ENCODE measurements at regions not wholly inside any gene's neighbourhood (a gene's known extent, or its start where the extent isn't known, plus 50 kb on each side); places are given as distances from the start of the nearest gene placed in this dataset.

GRCh38 chr1:115893545-115893944, 52.6 kb upstream of the NHLH2 start:
- ChIA-PET SMC1A (ENCODE audit: uncharacterized antibody, unreplicated experiment) (no interaction called here), POLR2A (no interaction called here), RAD21 (ENCODE audit: unreplicated experiment) (no interaction called here), CTCF (no interaction called here)
- no peak for FAIRE-seq
- in situ Hi-C loops (cut with MboI), result no loop called here
- no peak overlapping the region for H3K4me3 ChIP-seq
- no peaks in the 10 kb centered on the region for H3K9me3 ChIP-seq (replicated peaks; ENCODE audit: control insufficient read depth, insufficient read depth, low read length)
- H2AFZ ChIP-seq (ENCODE audit: control insufficient read depth, low read depth, low read length), result no peak overlapping the region
- H3K36me3 ChIP-seq (ENCODE audit: control insufficient read depth in 2 of 2, insufficient read depth in 2 of 2, low read length in 1 of 2), result no peaks in the 10 kb centered on the region
- H3K27ac ChIP-seq (ENCODE audit: control insufficient read depth, insufficient read depth), result no peak overlapping the region
- no TSS peak for BruUV-seq (replicated peaks)
- WGBS (ENCODE audit: insufficient coverage, insufficient replicate concordance, low lambda C conversion rate, missing lambda C conversion rate), result 33% methylated on average over 8 of the region's 8 CpGs
- intact Hi-C loops (cut with micrococcal nuclease; ENCODE audit: unreplicated experiment), result no loop called here
- no peaks in the 10 kb centered on the region for H4K20me1 ChIP-seq (ENCODE audit: control insufficient read depth, insufficient read depth)
- no peaks in the 10 kb centered on the region for H3K4me1 ChIP-seq (ENCODE audit: control insufficient read depth, insufficient read depth, low read length)
- H3K4me2 ChIP-seq (ENCODE audit: control insufficient read depth, insufficient read depth), result no peak overlapping the region
- no peak overlapping the region for H3K9ac ChIP-seq (ENCODE audit: control insufficient read depth, insufficient read depth, low read length)
- no peaks in the 10 kb centered on the region for H3K79me2 ChIP-seq (ENCODE audit: control insufficient read depth, insufficient read depth, low read length)
- ATAC-seq, result no peak
- H3K27me3 ChIP-seq (replicated peaks in 1 of 2; ENCODE audit: control insufficient read depth in 2 of 2, insufficient read depth in 2 of 2, low read length in 1 of 2), result no peaks in the 10 kb centered on the region; a peak in 1 of 4 replicates
- TF ChIP-seq RFX5 (IDR thresholded peaks at IDR 0.05; ENCODE audit: low read depth, low read length), result no peak
- no peak for TF ChIP-seq SREBF2 (IDR thresholded peaks at IDR 0.05; ENCODE audit: low read length)
- no peak for TF ChIP-seq CHD4 (IDR thresholded peaks at IDR 0.05)
- TF ChIP-seq, protein P1, sequence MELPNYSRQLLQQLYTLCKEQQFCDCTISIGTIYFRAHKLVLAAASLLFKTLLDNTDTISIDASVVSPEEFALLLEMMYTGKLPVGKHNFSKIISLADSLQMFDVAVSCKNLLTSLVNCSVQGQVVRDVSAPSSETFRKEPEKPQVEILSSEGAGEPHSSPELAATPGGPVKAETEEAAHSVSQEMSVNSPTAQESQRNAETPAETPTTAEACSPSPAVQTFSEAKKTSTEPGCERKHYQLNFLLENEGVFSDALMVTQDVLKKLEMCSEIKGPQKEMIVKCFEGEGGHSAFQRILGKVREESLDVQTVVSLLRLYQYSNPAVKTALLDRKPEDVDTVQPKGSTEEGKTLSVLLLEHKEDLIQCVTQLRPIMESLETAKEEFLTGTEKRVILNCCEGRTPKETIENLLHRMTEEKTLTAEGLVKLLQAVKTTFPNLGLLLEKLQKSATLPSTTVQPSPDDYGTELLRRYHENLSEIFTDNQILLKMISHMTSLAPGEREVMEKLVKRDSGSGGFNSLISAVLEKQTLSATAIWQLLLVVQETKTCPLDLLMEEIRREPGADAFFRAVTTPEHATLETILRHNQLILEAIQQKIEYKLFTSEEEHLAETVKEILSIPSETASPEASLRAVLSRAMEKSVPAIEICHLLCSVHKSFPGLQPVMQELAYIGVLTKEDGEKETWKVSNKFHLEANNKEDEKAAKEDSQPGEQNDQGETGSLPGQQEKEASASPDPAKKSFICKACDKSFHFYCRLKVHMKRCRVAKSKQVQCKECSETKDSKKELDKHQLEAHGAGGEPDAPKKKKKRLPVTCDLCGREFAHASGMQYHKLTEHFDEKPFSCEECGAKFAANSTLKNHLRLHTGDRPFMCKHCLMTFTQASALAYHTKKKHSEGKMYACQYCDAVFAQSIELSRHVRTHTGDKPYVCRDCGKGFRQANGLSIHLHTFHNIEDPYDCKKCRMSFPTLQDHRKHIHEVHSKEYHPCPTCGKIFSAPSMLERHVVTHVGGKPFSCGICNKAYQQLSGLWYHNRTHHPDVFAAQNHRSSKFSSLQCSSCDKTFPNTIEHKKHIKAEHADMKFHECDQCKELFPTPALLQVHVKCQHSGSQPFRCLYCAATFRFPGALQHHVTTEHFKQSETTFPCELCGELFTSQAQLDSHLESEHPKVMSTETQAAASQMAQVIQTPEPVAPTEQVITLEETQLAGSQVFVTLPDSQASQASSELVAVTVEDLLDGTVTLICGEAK (IDR thresholded peaks at IDR 0.05; ENCODE audit: borderline replicate concordance), result no peak
- TF ChIP-seq EGR1 (IDR thresholded peaks at IDR 0.05; ENCODE audit: borderline replicate concordance in 1 of 2, low read depth in 2 of 2, low read length in 2 of 2), result no peak
- TF ChIP-seq, protein P2, sequence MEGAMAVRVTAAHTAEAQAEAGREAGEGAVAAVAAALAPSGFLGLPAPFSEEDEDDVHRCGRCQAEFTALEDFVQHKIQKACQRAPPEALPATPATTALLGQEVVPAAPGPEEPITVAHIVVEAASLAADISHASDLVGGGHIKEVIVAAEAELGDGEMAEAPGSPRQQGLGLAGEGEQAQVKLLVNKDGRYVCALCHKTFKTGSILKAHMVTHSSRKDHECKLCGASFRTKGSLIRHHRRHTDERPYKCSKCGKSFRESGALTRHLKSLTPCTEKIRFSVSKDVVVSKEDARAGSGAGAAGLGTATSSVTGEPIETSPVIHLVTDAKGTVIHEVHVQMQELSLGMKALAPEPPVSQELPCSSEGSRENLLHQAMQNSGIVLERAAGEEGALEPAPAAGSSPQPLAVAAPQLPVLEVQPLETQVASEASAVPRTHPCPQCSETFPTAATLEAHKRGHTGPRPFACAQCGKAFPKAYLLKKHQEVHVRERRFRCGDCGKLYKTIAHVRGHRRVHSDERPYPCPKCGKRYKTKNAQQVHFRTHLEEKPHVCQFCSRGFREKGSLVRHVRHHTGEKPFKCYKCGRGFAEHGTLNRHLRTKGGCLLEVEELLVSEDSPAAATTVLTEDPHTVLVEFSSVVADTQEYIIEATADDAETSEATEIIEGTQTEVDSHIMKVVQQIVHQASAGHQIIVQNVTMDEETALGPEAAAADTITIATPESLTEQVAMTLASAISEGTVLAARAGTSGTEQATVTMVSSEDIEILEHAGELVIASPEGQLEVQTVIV (IDR thresholded peaks at IDR 0.05; ENCODE audit: borderline replicate concordance, partially characterized antibody), result no peak
- TF ChIP-seq ZBED1 (IDR thresholded peaks at IDR 0.05; ENCODE audit: borderline replicate concordance), result no peak
- TF ChIP-seq BHLHE40 (IDR thresholded peaks at IDR 0.05; ENCODE audit: borderline replicate concordance in 1 of 2, low read depth in 2 of 2, low read length in 1 of 2), result no peak
- TF ChIP-seq SPI1 (IDR thresholded peaks at IDR 0.05; ENCODE audit: borderline replicate concordance, insufficient read depth, low read depth, low read length), result no peak
- TF ChIP-seq, protein P3, sequence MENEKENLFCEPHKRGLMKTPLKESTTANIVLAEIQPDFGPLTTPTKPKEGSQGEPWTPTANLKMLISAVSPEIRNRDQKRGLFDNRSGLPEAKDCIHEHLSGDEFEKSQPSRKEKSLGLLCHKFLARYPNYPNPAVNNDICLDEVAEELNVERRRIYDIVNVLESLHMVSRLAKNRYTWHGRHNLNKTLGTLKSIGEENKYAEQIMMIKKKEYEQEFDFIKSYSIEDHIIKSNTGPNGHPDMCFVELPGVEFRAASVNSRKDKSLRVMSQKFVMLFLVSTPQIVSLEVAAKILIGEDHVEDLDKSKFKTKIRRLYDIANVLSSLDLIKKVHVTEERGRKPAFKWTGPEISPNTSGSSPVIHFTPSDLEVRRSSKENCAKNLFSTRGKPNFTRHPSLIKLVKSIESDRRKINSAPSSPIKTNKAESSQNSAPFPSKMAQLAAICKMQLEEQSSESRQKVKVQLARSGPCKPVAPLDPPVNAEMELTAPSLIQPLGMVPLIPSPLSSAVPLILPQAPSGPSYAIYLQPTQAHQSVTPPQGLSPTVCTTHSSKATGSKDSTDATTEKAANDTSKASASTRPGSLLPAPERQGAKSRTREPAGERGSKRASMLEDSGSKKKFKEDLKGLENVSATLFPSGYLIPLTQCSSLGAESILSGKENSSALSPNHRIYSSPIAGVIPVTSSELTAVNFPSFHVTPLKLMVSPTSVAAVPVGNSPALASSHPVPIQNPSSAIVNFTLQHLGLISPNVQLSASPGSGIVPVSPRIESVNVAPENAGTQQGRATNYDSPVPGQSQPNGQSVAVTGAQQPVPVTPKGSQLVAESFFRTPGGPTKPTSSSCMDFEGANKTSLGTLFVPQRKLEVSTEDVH (IDR thresholded peaks at IDR 0.05; ENCODE audit: low read depth, partially characterized antibody), result no peak
- TF ChIP-seq SMARCA5 (IDR thresholded peaks at IDR 0.05), result no peak
- DNase-seq (ENCODE audit: low read depth, low spot score), result no peak
